ENCODE measurements at regions not wholly inside any gene's neighbourhood (a gene's known extent, or its start where the extent isn't known, plus 50 kb on each side); places are given as distances from the start of the nearest gene placed in this dataset.
"Not testable (repeated sequence)": the region's sequence is repeated elsewhere in the genome, so short reads cannot be mapped to it uniquely, and the experiment has no call there.

DNA sequence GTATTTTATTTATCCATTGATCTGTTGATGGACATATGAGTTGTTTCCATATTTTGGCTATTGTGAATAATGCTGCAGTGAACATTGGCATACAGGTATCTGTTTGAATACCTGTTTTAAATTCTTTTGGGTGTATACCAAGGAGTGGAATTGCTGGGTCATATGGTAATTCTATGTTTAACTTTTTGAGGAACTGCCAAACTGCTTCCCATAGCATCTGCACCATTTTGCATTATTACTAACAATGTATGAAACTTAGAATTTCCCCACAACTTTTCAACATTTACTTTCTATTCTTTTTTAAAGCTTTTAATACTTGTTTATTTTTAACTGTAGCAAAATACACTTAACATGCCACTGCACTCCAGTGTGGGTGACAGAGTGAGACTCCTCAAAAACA is 57.0 kb upstream of the MSN start:
- DNase-seq, result no peak

DNA sequence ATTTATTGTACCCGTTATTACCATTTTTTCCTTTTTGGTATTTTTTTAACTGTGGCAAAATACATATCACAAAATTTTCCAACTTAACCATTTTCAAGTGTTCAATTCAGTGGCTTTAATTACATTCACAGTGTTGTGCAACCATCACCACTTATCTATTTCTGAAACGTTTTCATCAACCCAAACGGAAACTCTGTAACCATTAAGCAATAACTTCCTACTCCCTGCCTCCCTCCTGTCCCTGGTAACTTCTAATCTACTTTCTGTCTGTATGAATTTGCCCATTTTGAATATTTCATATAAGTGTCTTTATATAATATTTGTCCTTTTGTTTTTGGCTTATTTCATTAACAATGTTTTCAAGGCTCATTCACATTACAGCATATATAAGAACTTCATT is 57.4 kb upstream of the MSN start:
- DNase-seq, result no peak

DNA sequence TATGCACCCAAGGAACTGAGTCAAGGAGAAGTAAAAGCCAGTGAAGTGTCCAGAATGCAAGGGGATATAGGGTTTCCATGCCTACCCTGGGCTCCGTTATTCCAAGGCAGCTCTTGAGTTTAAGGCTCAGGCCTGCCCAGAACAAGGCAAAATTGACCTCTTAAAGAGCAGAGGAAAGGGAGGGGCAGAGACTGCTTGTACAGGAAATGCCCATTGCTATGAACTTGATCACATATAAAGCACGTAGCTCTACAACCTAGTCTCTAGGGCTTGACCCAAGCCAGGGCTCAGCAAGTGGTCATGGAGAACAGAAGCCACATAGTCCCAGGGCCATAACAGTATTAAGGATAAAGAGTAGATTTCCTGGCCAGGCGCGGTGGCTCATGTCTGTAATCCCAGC is 58.2 kb upstream of the MSN start:
- no peak for DNase-seq

DNA sequence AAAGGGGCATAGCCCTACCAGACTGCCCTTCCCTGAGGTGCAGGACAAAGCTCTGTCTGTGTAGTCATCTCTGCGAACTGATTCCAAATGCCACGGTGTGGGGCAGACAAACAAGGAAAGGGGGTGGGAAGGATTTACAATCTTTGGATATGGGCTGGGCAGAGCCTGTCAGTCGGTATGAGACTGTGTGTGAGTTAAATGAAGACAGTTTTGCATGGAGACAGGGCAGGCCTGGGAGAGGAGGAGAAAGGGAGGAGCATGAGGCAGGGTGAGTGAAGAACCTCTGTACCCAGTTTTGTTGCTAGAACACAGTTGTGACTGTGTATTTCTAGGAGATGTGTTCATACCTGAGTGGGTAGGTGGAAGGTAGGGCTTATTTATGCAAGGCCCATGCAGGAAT is 59.4 kb upstream of the MSN start:
- no peak for DNase-seq

DNA sequence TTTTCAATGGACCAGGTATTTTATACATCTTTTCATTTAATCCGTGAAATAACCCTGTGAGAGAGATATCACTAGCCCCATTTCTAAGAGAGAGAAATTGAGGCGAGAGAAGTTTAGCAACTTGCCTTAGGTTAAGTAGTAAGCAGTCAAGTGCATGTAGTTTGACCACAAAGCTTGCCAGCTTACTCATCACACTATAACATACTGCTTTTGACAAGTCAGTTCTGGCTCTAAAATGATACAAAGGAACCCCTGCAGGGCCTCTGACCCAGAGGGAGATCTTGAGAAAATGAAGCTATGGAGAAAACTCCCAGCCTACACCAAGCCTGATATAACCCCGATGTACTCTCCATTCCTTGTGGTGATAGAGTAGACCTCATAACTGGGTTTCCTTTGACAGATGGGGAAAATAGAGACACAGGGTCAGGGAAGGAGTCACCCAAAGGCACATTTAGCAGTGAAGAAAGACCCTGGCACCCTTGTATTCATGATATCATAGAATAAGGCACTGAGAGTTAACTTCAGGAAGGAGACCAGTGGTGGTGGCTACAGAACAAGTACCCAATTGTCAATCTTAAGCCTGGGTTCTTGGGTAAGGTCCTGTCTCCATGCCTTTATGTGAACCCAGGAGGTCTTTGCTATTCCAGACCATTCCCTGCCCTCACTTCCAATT is 60.2 kb upstream of the MSN start:
- peak; percentile 15 for DNase-seq

DNA sequence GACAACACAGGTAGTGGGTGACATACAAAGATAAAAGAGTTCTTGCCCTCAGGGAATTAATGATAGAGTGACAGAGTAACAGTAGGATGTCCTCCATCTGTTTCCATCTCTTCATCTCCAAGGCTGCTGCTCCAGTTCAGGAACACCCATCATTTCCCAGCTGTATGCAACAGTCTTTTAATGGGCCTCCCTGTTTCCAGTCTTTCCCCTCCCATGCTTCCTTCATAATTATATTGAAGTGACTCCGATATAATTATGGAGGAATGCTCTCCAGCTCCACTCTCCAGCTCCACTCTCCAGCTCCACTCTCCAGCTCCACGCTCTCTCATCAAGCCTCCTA is 65.3 kb upstream of the MSN start:
- no peak for DNase-seq

DNA sequence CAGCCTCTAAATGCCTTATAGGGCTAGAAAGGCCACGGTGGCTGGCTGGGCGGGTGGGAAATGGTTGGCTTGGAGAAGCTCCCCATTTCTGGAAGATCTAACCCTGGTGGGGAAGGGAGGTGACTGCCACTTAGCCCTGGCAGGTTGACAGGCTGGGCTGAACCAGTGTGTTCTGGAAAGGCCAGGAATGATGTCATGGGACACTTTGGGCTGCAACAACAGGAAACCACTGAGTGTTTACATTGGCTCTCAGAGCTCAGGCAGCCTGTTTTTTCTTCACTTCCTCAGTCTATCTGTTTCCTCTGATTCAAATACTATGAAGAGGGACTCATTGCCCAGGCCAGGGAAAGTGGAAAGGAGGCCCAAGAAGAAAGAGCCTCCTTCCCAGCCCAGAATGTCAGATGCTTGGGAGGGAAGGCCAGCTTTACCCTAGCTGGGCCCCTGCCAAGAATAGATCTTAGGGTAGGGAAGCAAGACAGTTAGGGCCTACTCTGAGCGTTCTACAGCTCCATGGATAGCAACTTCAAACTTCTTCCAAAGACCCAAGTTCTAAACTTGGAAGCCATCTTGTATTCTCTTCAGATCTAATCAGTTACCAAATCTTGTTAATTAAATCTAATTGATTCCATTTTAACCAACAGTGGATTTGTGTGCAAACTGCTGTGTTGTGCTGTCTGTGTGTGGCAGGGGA is 65.8 kb upstream of the MSN start:
- peak; percentile 70 for DNase-seq

DNA sequence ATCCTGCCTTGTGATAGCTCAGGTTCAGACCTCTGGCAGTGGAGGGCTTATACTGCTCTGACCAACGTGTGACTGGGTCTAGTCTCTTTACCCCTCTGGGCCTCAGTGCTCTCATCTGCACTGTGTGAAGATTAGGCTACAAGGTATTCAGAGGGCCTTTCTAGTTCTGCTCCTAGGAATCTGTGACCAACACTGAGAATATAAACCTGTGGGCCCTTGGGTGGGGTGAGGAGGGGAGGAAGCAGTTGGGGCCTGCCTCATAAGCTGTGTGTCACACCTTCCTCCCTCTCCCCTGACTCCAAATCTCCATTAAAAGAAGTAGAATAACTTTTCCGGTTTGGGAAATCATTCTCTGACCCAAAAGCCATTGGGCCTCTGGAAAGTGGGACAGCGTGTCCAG is 66.3 kb upstream of the MSN start:
- DNase-seq, result peak; percentile 9

DNA sequence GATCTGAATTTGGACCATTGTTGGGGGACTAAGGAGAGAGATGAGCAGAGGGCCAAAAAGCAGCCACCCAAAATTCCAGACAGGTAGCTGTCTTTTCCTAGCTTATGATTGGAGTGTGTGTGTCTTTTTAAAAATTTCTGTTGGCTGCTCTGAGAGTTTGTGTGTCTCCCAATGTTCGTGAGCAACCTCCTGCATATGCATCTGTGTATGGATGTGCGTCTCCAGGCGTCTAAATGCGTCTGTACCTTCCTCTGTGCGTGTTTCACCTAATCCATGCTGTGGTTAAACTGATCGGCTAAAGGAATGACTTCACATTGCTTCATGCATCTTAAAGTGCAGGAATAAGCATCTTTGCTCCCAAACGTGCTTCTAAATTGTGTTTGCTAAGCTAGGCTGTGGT is 65.5 kb upstream of the LAS1L start:
- DNase-seq, result no peak

DNA sequence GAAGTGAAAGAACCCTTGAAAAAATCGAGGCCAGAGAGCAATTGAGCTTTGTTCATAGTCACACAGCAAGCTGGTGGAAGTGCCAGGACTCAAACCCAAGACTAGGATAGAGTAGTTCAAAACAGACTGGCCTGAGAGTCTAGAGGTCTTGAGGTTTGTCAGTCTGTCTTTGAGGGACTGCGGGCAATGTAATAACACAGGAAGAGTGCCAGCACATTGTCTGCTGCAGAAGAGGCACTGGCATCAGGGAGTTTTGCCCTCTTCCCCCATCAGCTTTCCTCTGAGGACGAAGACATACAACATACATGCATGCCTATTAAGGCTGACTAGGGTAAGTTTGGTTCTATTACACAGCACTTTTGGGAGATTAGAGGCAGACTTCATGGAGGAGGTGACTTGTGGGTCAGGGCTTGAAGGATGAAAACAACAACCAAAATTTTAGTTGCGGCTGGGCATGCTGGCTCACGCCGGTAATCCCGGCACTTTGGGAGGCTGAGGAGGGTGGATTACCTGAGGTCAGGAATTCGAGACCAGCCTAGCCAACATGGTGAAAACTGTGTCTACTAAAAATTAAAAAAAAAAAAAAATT is 64.1 kb upstream of the LAS1L start:
- DNase-seq, result peak; percentile 29

DNA sequence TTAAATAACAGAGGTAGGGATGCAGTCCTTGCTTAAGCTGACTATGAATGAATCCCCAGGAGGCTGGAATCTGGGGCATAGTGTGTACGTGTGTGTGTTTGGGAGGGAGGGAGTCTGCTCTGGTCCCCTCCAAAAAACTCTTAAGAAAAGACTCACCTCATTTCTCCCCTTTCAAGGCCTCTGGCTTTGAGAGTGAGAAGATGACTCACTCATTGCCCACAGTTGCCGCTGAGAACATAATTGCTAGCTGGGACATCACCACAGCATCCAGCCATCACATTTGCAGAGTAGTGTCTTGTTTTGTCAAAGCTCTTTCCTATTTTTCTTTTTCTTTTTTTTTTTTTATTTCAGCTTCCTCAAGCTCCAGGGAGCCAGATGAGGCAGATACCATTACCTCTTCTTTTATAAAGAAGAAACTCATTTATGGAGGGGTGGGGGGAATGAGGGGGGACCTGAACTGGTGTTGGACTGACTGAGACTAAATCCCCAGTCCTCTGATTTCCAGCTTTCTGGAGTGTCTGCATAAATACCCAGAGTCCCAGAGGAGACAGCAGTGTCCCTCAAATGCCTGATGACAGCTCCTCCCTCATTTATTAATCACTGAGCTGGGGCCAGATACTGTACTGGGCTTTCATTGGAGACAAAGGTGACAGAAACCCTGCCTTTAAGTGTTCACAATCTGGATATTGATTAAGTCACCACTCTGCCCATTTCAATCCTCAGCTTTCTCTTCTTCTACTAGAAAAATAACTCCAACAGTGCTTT is 61.9 kb upstream of the LAS1L start:
- peak; percentile 70 for DNase-seq

DNA sequence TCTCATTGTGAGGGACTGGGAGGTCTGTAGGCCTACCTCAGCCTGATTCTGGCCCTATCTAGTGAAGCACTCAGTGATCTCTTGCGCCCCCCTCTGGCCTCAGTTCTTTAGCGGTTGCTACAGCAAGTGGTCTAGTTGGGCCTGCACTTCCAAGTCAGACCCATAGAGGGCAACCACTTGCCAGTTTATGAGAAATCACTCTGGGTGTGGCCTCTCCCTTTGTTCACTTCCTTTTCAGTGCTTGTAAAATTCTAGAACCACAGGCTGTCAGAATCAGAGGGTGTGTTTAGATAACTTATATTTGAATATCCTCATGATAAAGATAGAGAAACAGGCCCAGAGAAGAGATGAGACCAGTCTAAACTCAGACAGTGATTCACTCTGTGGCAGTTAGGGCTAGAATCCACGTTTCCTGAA is 60.9 kb upstream of the LAS1L start:
- peak; percentile 93 for DNase-seq

DNA sequence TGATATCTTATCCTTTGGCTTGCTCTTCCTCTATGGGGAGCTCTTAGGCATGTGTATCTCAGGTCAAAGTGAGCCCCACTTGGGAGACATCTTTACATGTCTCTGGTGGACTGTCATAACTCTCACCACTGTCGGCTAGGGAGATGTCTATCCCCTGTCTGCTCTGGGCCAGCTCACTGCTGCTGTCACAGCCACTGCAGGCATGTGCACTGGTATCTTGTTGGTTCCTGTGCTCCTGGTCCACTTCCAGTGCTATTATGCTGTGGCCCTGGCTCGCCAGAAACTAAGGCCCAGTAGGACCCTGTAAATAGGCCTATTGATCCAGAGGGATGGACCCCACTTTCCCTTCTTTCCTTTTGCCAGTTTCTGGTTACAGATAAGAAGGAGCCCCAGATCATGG is 56.6 kb upstream of the LAS1L start:
- no peak for DNase-seq

DNA sequence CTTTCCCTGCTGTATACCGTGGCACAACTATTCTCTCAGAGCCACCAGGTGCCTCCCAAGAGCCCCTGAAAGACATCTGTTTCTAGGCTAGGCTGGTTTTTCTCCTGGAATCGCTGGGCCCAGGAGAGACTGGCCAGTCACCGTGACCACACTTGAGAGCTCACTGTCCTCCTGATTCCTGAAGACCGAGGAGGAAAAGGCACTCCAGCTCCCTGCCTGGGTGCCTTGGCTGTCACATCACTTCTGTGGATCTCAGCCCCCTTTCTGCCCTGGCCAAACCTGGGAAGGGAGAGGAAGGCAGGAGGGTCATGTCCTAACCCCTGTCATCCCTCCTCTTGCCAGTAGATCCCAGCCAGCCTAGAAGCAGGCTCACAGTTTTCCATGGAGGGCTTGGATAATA is 54.7 kb upstream of the LAS1L start:
- no peak for DNase-seq

DNA sequence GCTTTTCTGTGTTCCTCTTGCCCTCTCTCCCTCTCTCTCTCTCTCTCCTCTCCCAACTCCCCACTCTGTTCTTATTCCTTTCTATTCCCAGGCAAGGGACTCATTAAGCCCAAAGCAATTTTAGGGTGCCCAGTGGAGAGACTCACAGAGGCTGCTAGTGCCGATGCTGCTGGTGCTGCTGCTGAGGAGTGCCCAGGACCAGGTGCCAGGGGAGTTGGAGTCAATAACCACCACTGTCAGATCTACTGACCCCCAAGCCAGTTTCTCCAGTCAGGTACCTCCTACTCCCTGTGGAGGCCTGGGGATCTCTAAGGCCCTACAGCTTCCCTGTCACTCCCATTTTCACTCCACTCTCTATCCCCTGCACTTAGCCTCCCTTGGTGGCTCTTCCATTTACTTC is 54.2 kb upstream of the LAS1L start:
- DNase-seq, result no peak

DNA sequence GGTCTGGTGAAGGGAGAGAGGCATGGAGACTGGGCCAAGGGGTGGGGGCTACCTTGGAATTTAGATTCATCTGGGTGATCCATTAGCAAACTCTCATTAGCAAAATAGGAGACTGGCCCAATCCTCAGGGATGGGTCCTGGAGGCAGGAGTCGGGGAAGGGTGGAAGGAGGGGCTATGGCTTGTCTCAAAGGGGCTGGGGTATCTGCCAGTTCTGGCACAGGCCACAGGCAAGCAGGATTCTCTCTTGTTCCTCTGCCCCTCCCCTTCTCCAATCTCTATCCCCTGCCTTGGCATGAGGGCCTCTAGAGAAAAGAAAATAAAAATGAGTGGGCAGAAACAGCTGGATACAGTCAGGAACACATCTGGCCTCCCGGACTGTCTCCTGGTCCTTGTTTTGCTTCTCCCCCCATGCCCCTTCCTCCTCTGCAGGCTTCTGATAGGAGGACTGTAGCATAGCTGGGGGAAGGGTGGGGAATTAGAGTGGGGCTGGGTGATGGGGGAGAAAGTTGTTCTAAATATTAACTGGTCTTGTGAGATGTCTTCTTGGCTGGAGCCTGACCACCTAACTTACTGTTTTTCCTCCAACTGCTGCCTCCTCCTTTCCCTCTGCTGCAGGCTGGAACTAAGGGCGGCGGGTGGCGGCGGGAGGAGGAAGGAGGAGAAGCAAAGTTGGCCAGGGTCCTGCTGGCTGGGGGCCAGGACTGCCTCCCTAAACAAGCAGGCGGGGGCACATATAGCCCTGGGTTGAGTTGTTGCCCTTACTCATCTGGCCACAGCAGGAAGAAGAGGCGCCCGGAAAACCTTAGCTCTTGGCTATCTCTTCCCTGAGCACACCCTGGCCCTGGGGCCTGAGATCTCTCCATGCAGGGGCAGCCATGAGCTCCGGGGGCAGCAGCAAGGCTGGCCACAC is 53.3 kb upstream of the LAS1L start:
- DNase-seq, result no peak

DNA sequence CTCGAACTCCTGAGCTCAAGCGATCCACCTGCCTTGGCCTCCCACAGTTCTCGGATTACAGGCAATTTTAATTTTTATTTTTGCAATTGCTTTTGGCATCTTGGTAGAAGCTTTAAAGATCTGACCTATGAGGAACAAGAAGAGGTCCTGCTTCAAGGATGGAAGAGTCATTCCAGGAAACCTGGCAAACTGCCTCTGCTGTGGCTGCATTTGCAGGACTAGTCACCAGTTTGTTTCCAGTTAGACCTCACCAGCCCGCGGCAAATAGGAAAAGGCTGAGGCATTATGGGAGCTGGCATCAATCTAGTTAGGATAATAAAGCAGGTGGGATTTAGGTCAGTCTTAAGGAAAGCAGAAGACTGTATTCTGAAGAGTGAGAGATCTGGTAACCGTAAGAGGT is 51.9 kb upstream of the LAS1L start:
- no peak for DNase-seq

DNA sequence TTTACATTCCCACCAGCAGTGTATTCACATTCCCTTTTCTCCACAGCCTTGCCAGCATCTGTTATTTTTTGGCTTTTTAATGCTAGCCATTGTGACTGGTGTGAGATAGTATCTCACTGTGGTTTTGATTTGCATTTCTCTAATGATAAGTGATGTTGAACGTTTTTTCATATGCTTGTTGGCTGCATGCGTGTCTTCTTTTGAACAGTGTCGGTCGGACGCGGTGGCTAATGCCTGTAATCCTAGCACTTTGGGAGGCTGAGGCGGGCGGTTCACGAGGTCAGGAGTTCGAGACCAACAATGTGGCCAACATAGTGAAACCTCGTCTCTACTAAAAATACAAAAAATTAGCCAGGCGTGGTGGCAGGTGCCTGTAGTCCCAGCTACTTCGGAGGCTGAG is 50.6 kb upstream of the LAS1L start:
- DNase-seq, result not testable (repeated sequence)
